Ureter (tissue), 1 donor: ENCODE measurements at regions not wholly inside any gene's neighbourhood (a gene's known extent, or its start where the extent isn't known, plus 50 kb on each side); places are given as distances from the start of the nearest gene placed in this dataset.

Experiments used
- DNase-seq: peaks from one replicate; pipeline ENCODE4 v3.0.0-alpha.2; 2020; ENCODE audit warnings: low spot score
- donor health status: DM: yes; HTN: yes; CAD: no.

DNA sequence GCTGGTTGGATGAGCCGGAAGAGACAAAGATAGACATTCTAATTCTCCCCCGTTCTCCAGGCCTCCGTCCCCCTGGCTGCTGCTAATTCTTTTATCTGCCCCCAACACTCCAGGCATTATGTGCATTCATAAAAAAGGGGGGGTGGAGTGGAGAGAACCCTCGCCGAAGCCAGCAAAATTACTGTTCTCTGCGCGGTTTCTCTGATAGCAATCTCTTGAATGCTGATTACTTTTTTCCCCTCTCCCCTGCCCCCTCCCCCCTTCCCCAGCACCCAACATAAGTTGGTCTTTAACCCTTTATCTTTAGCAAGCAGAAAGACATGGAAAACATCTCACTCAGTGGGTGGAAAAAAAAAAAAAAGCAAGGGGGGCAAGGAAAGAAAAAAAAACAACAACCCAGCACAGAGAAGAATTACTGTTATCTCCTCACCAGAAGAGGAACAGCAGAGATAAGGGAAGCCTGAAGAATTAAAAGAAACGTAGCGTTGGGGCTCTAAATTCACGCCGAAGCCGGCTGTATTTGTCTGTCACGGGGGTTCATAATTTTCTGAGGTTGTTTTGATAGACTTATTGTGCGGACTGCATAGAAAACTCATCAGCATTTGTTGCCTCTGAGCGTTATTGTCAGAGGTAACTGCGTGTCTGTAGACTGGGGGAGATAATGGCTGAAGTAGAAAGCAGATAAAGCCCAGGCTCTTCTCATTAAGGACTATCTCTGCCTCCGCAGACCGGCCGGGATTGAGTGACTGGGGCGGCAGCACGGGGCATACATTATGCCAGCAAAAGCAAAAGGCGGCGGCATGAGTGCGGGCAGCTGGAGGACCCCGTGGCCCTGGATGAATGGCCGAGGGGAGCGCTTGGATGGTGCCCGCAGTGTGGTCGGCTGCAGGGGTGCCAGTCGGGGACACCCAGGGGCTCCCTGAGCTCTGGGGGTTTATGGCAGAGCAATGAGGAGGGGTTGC lies 126.9 kb downstream of the MRM1 start:
- no peak for DNase-seq

DNA sequence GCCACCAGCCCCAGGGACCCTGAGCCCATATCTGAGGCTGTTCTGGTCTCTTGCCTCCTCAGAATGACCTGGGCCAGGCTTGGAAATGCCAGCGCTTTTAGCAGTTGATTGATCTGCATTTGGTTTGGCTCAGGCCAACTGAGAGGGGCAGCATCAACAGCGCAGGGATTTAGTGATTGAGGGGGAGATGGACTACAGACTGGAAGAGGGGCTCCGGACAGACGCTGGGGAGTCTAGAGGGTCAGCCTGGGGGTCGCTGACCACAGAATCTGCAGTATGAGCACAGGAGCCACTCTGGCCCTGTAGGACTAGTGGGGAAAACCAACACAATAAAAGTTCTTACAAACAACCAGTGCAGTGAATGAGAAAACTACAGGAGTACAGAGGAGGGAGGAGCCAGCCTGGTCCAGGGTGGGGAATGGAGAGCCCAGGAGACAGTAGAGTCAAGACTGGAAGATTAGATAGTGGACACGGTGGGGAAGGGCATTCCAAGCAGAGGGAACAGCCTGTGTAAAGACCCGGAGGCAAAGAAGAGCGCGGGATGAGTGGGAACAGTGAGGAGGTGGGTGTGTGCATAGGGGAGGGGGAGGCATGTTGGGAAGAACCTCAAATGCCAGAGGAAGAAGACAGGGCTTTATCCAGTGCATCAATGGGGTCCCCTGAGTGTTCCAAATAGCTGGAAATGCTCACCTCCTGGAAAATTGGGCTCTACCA lies 128.9 kb downstream of the MRM1 start:
- no peak for DNase-seq

DNA sequence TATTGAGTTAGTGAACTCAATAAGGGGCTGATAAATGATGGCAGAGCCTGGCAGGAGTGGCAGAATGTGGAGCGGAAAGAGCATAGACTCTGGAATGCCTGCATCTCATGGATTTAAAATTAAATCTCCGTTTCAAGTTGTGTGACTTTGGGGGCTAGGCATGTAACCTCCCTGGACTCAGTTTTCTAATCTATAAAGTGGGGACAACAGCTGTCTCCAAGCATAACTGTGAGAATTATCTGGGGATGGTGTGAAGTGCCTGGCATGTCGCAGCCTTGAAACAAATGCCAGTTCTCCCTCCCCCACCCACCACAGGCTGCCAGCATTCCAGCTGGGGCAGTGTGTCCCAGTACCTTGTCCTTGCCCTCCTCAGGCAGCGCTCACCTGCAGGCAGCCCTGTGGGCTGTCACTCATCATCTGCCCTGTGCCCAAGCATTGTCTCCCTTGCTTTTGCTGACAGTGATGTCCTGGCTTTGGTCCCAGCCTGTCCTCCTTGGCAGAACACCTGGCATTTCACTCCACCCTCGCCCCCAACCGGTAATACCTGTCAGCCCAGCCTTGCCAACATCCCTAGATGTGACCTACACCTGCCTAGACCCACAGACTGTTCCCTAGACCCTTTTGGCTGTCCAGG lies 129.6 kb downstream of the MRM1 start:
- DNase-seq = no peak

DNA sequence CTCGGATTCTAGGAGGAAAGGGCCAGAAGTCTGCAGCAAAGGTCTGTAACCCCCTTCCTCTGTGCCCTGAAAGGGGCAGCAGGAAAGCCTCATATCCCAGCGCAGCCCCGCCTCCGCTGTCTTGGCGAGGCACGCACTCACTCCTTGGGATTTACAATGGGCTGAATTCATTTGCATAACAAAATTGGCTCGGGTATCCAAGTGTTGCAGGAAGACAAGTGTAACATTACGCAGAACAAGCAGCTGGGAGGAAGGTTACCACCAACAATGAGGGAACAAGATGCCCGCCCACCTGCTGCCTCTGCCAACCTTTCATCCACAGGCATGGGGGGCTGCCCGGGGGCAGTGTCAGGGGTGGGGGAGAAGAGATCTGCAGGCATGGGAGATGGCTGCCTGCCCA lies 130.4 kb downstream of the MRM1 start:
- DNase-seq = no peak

DNA sequence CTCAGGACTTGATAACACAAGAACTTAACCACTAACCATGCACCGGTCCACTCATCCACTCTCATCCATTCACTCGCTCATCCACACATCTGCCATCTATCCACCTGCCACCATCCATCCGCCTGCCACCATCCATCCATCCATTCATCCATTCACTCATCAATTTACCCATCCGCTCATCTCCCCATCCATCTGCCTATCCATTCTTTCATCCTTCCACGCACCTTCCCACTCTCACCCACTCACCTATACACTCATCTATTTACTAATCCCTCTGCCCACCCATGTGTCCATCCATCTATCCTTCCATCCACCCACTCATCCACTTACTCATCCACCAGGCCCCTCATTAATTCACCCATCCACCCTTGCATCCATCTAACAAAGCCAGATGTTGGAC lies 131.0 kb downstream of the MRM1 start:
- DNase-seq = no peak

DNA sequence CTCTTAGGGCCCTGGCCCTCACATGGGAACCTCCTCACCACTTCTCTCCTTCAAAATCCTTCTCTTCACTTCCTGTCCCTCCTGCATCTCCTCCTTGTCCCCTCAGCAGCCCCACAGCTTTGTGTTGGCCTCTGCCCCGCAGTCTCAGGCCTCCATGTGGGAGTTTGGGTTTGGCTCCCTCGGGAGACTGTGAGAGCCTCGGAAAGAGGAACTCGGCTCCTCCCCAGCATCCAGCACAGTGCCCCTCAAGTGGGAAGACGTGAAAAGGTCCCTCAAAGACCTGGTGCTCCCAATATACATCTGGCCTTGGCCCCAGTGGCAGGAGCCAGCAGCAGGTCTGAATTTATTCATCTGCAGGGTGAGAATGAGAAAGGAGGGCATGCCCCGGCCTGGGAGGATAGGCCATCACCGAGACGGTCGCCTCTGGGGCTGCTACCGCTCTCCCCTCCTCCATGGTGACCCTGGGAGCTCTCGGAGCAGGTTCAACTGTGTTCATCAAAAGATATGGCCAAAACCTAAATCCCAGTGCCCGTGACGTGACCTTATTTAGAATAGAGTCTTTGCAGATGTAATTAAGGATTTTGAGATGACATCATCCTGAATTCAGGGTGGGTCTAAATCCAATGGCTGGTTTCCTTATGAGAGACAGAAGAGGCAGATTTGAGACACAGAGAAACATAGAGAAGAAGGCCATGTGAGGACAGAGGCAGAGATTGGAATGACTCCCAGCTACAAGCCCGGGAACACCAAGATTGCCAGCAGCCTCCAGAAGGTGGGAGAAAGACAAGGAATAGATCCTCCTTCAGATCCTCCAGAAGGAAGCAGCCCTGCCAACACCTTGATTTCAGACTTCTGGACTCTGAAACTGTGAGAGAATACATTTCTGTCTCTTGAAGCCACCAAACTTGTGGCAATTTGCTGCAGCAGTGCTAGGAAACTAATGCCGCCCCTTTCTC lies 135.1 kb downstream of the MRM1 start:
- DNase-seq = no peak

DNA sequence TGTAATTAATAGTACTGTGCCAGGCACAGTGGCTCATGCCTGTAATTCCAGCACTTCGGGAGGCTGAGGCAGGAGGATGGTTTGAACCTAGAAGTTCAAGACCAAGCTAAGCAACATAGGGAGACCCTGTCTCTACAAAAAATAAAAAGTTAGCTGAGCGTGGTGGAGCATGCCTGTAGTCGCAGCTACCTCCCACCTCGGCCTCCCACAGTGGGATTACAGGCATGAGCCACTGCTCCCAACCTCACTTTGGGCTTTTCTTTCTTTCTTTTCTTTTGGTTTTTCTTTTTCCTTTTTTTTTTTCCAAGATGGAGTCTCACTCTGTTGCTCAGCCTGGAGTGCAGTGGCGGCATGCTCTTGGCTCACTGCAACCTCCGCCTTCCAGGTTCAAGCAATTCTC lies 137.8 kb downstream of the MRM1 start:
- DNase-seq = no peak

DNA sequence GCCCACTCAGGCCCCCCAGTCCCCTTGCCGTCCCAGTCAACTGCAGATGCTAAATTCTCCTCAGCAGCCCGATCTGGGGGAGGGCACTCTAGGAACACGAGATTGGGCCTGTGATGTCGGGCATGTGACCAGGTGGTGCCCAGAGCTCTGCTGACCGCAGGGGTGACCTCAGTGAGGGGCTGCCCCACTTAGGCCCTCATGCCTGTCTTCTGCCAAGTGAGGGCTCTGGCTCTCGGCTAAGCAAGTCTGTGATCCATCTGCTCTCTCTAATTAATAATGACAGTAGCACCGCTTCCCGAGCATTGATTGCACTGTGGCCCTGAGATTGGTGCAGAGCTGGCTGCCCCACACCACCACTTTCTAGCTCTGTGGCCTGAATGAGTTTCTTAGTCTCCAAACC lies 138.8 kb downstream of the MRM1 start:
- DNase-seq = no peak

DNA sequence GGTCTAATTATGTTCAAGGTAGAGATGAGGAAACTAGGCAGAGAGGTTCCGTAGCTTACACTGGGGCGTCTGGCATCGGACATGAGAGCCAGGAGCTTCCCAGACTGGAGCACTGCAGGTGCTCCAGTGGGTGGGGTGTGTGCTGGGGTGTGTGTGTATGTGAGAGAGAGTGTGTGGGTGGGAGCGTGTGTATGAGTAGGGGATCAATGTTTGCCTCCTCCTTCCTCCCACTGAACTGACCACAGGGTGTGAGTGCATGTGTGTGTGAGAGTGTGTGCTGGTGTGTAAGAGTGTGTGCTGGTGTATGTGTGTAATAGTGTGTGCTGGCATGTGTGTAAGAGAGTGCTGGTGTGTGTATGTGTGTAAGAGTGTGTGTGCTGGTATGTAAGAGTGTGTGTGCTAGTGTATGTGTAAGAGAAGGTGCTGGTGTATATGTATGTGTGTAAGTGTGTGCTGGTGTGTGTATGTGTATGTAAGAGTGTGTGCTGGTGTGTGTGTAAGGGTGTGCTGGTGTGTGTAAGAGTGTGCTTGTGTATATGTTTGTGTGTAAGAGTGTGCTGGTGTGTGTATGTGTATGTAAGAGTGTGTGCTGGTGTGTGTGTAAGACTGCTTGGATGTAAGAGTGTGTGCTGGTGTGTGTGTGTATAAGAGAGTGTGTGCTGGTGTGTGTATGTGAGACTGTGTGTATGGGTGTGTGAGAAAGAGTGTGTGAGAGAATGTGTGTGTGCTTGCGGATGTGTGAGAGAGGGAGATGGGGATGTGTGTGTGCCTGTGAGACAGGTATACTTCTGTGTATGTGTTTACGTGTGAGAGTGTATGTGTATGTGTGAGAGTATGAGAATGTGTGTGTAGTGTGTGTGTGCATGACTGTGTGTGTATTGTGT lies 139.9 kb downstream of the MRM1 start:
- no peak for DNase-seq

DNA sequence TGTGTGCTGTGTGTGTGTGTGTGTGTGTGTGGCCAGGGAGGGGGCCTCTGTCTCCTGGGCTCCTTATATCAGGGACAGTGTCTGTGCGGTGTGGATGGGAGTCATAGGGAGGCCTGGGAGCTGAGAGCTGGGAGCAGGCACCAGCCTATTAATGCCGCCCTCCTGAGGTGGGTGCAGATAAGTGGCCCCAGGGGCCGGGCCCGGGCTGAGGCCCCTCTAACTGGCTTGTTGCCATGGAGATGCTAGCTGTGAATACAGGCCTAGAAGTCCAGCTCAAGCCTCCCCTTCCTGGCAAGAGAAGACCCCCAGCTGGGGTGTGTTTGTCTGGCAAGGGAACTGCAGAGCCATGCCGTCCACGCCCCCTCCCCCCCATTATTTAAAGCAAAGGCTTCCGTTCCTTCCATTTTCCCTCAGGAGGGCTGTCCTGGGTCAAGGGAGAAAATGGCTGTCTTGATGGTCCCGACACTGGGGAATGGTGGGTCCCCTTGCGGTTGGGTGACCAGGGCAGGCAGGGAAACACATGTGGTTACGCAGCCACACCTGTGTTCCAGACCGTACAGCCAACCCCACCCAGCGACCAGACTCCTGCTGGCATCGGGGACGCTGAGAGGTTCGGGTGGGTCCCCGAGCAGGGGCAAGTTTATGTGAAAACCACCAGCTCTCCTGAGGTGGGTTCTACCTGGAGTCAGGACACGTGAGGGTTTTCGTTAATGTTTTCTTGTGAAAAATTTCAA lies 141.1 kb downstream of the MRM1 start:
- no peak for DNase-seq

DNA sequence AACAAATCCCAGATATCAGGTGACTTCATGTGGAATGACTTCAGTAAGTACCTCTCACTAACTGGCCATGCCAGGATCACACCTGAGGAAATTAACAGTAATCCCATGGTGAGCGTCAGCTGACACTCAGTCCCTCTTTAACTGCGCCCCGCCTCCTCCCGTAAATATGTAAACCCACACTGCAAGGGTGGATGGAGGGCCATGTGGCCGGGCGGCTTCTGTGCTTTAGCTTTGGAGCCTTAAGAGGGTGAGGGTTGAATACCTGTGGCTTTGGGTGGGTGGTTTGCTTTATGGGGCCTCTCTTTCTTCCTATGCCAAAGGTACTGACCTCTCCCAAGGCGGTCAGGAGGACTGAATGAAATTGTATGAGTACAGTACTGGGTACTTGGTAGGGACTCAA lies 141.7 kb downstream of the MRM1 start:
- DNase-seq = no peak

DNA sequence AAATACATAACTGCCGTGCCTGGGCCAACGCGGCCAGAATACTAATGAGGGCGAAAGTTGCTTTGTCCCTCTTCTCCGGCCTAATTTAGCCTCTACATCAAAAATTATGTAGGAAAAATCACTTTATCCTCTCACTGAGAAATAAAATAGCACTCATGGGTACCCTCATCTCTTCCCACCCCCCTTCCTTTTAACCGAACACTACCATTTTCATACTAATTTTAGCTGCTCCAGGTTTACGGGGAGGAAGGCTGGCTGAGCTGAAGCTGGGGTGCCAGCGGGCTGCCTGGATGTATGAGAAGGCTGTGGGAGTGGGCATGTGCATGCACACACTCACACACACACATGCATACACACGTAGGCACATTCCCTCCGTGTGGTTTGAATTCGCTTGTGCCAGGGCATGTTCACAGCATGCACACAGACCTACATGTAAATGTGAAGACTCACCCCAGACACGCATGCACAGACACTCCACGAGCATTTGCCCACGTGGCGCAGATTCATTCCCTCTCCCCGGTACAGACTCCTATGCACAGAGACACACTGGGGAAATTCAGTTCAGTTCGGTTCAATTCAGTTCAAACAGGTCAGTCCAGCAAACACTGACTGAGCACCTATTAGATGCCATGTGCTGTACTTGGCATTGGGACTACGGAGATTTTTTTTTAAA lies 145.1 kb downstream of the MRM1 start:
- no peak for DNase-seq

DNA sequence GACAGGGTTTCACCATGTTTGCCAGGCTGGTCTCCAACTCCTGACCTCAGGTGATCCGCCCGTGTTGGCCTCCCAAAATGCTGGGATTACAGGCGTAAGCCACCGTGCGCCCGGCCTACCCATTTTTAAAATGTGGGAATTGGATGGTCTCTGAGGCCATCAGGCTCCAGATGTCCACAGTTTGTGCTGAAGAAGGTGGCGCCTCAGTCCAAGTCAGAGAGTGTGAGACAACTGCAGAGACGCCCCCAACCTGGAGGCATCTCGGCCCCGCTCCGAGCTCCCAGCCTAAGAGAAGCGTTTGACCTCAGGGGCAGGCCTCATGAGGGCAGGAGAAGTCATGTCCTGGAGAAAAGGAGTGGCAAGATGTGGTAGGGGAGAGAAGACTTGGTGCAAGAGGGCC lies 146.5 kb downstream of the MRM1 start:
- DNase-seq = no peak

DNA sequence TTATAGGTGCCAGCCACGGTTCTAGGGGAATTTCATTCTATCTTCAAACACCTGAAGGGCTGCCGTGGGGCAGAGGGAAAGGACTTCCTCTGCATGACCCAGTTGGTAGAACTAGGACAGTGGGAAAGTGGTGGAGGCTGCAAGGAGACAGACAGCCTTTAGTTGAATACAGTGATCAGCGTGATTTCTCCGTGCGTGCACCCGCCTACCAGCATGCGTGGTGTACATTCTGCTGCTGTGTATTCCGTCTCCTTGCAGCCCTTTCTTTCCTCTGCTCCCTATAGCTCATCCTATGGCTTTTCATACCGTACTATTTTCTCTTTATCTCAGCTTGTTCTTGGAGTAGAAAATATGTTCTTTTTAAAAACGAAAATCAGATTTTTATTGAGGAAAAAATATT lies 146.9 kb downstream of the MRM1 start:
- DNase-seq = no peak

DNA sequence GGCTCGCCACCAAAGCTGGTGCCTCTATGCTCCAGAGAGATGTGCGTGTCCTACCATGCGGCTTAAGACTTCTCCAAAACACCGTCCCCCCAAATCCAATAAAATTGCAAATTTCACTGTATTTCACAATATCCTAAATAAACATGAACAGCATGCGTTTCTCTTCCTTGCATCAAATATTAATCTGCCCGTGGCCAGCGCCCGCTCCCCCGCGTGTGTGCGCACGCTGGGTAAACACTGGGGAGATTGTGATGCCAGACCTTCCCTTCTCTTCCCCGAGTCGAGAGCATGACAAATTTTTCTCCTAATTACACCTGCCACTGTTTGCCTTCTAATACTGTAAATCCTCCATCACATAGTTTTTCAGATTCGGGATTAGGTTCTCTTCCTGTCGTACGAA lies 148.1 kb downstream of the MRM1 start:
- no peak for DNase-seq

DNA sequence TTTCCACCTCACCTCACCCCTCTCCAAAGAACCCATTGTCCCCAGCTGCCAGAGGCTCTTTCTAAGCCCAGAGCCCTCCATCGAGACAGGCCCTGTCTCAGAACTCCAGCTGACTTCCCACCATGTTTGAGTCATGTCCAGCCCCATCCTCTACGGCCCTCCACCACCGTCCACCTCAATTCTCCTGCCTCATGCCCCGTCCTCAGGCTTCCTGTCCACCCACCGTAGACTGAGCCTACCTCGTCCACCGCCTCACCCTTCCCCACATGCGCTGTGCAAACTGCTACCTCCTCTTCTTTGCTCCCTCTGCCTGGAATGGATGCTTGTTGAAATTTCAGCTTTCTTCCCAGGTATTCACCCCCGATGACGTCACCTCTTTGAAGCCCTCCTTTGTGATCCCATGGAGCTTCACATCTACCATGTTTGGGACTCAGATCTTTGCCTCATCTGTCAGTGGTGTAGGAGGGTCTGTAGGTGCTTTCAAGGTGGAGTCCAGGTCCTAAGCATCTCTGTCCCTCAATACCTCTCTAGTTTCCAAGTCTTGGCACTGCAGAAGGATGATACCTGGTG lies 149.0 kb downstream of the MRM1 start:
- no peak for DNase-seq

DNA sequence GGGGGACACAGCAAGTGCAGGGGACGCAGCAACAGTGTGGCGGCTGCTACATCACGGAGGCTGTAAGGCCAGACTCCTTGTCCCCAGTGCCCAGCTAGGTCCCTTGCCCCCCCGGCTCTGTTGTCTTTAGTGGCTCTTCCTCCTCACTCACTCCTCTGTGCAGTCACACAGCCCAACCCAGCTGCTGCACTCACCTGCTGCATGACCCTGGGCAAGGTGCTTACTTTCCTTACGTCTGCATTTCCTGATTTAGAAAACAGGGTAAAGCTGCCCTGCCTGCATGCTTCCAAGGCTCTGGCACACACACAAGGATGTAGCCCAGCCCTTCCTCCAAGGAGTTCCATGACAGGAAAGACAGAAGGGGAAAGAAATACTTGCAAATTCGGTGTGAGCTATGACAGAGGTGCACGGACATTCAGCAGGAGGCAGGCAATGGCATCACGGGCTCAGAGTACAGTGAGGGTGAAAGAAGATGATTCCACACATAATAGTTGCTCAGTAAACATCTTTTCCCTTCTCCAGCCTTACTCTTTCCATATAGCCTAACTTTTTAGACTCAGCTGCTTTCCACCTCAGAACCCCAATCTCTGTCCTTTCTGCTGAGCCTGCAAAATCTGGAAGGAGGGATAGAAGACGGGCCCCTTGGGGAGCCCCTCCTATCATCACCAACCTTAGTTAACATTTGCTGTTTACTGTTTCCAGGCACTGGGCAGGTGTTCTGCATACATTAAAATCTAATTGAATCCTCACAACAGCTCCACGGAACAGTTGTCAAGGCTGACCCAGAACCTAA lies 150.9 kb downstream of the MRM1 start:
- DNase-seq = no peak

DNA sequence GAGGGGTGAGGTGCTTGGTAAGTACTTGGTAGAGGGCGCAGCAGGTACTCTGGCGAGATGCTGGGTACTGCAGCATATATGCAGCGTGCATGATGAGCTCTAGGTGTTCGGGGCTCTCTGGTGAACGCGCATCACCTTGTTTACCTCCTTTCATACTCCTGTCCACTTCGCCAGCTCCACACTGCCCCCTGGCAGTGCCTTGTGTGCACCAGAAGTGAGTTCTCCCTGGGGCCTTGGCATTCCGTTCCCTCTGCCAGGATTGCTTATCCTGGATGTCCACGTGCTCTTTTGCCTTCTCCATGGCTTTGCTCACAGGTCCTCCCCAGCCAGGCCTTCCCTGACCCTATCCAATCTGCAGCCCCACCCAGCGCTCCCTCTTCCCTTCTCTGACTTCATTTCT lies 154.2 kb downstream of the MRM1 start:
- DNase-seq = no peak
